GM18505 (cell line): ENCODE measurements at regions not wholly inside any gene's neighbourhood (a gene's known extent, or its start where the extent isn't known, plus 50 kb on each side); places are given as distances from the start of the nearest gene placed in this dataset.
"Not testable (repeated sequence)": the region's sequence is repeated elsewhere in the genome, so short reads cannot be mapped to it uniquely, and the experiment has no call there.

Source experiments
- ATAC-seq: cut with Tn5 transposase; IDR thresholded peaks from one replicate; pipeline ENCODE4 v1.9.1; 2021; ENCODE audit not compliant: unreplicated experiment
- POLR2A ChIP-seq: IDR thresholded peaks from 4 replicates; pipeline ENCODE4 v1.6.1; 2011; ENCODE audit warnings: borderline replicate concordance; ENCODE audit not compliant: insufficient read depth, insufficient read length; ENCODE audit errors: extremely low read depth

DNA sequence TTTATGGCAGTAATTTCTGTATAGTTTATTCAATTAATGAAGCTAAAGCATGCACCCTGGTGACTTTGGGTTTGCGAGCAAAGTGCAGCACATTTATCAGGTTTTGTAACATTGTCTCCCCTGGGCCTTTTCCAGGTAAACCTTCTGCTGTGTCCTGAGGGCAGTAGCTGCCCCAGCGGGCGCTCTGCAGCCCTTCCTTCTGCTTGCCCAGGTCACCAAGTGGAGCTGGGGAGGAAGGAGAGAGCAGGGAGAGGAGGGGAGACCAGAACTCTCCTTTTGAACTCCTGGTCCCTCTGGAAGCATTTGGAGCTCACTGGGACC is 145.6 kb downstream of the DLL1 start:
- no peak for ATAC-seq
- TF ChIP-seq POLR2A = no peak

DNA sequence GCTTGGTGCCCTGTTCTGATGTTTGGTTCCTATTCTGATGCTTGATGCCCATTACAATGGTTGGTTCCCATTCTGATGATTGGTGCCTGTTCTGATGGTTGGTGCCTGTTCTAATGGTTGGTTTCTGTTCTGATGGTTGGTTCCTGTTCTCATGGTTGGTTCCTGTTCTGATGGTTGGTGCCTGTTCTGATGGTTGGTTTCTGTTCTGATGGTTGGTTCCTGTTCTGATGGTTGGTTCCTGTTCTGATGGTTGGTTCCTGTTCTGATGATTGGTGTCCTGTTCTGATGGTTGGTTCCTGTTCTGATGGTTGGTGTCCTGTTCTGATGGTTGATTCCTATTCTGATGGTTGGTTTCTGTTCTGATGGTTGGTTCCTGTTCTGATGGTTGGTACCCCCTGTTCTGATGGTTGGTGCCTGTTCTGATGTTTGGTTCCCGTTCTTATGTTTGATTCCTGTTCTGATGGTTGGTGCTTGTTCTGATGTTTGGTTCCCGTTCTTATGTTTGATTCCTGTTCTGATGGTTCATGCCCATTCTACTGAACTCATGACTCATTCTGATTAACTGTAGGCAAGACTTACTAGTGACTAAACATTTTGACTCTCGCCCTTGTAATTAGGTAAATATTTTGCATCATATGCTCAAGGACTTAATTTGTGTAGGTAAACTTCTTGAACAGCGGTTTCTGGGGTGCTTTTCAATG is 146.2 kb downstream of the DLL1 start:
- TF ChIP-seq POLR2A = no peak
- no peak for ATAC-seq

DNA sequence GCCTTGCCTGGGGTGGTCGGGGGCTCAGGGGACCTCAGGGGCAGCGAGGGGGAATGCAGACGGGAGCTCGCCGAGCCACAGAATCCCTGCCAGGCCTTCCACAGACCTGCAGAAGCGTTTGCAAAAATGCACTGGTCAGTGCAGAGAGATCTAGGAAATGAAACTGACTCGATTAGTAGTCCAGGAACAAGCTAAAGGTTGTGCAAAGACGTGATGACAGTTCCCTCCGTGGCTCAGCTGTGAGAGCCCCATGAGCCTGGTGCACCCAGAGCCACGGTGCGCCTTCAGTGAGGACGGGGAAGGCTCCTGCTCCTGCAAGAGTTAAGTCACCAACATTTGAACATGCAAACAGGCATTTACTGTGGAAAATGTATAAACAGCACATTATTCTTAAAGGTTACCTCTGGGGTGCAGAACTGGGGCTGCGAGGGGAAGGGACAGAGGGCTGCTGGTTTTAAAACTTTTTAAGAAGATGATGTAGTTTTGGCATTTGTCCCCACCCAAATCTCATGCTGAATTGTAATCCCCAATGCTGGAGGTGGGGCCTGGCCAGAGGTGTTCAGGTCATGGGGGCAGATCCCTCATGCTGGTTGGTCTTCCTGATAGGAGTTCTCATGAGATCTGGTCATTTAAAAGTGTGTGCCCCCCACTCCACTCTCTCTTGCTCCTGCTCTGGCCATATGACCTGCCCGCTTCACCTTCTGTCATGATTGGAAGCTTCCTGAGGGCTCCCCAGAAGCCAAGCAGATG is 147.3 kb downstream of the DLL1 start:
- ATAC-seq = no peak
- no peak for TF ChIP-seq POLR2A

DNA sequence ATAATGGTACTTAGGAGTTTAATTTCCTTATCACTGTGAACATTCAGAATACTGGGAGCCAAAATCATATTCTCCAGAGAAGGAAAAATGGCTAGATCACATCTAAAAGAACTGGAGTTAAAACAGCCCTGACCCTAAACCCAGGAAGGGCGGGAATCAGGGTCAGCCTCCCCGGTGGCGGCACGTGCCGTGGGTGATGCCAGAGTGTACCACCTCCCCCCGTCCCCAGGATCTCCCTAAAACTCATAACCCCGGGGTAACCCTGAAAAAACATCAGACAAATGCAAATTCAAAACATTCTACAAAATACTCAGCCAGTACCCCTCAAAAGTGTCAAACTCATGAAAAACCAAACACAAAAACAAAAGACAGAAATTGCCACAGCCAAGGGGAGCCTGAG is 148.3 kb downstream of the DLL1 start:
- TF ChIP-seq POLR2A = no peak
- no peak for ATAC-seq

DNA sequence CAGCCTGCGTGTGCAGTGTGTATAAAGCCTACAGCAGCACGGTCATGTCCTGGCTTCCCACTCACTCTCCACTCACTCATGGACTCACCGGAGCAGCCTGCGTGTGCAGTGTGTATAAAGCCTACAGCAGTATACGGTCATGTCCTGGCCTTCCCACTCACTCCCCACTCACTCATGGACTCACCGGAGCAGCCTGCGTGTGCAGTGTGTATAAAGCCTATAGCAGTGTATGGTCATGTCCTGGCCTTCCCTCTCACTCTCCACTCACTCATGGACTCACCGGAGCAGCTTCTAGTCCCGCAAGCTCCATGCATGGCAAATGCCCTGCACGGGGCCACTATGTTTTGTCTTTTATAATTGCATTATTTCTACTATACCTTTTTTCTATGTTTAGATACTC is 149.8 kb downstream of the DLL1 start:
- not testable (repeated sequence) for ATAC-seq

DNA sequence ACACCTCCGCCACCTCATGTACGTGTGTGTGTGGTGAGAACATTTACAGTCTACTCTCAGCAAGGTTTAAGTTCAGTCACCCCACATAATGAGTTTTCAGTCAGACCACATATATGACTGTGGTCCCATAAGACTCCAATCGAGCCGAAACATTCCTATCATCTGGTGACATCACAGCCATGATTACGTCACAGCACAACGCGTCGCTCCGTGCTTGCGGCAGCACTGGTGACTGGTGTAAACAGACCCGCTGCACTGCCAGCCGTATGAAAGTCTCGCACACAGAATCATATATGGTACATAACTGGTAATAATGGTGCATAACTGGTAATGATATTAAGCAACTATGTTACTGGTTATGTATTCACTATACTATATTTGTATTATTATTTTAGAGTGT is 150.7 kb downstream of the DLL1 start:
- no peak for TF ChIP-seq POLR2A
- ATAC-seq = no peak

DNA sequence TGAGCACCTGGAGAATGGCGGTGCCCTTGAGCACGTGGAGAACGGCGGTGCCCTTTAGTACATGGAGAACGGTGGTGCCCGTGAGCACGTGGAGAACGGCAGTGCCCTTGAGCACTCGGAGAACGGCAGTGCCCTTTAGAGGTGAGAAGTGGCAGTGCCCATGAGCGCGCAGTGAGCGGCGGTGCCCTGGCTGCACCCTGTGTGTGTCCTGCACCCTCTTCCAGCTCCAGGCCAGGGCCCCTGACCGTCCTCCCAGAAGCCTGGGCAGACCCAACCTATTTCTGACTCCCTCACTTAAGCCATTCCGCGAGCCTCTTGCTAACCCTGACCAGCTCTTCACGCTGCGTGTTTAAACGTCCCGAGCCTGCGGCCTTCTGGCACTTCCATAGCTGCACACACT is 151.3 kb downstream of the DLL1 start:
- ATAC-seq = no peak
- TF ChIP-seq POLR2A = no peak

DNA sequence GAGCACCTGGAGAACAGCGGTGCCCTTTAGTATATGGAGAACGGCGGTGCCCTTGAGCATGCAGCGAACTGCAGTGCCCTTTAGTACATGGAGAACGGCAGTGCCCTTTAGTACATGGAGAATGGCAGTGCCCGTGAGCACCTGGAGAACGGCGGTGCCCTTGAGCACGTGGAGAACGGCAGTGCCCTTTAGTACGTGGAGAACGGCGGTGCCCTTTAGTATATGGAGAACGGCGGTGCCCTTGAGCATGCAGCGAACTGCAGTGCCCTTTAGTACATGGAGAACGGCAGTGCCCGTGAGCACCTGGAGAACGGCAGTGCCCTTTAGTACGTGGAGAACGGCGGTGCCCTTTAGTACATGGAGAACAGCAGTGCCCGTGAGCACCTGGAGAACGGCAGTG is 151.8 kb downstream of the DLL1 start:
- ATAC-seq = not testable (repeated sequence)

DNA sequence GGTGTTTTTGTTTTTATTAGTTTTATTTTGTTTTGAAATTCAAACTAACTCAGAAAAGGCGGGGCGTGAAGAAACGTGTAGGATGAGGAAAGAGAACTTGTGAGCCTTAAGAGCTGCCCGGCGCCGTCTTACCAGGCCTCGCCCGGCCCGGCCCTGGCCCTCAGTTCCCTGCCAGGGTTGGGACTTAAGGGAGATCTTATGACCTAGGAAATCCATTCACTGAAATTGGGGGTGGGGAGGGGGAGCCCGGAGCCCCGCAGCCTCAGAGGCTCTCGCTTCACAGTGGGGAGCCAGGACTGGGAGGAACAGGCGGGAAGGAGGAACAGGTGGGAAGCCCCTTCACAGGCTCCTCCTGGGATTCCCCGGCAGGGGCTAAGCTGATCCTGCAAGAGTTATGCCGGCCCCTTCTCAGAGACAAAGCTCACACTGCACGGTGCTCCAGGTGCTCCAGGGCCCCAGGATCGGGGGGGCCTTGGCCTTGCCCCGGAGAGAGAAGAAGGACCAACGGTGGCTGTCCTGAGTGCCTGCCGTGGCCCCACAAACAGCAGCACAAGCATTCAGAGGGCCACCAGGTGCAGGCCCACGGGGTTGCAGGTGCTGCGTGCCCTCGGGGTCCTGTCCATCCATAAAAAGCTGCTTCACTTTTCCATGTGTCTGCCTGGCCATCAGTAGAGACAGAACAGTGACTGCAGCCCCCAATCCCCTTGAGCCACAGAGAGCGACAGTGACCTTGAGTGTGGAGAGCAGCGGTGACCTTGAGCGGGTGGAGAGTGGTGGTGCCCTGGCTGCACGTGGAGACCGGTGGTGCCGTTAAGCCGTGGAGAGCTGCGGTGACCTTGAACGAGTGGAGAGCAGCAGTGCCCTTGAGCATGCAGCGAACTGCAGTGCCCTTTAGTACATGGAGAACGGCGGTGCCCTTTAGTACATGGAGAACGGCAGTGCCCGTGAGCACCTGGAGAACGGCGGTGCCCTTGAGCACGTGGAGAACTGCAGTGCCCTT is 152.7 kb downstream of the DLL1 start:
- no peak for TF ChIP-seq POLR2A
- no peak for ATAC-seq

DNA sequence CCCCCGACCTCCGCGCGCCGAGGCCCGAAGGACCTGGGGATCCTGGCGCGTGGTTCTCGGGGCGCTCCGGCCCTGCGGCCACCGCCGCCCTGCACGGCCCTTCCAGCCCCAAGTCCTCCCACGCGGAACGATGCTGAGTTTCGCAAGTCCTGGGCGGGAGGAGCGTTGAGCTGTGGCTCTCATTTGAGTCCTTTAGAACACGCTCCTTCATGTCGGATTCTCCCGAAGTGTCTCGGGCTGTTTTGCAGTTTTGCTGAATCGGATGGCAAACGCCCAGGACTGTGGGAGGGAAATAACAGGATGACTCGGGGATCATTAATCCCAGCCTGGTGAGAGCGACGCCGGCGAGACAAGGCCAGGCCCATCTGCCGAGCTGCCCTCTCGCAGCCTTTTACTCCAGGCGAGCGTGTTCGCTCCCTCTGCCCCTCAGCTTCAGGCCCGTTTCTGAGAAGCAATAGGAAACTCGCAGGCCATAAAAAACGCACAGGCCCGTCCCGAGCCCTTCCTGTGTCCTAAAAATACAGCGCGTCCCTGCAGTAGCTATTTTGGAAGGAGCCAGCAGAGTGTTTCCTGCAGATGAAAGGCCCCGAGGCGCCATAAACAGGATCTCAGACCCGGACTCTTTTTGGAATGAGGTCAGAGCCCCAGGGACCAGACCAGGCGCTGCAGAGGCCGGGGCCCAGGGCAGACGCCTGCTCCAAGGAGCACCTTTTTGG is 153.5 kb downstream of the DLL1 start:
- TF ChIP-seq POLR2A = no peak
- no peak for ATAC-seq

DNA sequence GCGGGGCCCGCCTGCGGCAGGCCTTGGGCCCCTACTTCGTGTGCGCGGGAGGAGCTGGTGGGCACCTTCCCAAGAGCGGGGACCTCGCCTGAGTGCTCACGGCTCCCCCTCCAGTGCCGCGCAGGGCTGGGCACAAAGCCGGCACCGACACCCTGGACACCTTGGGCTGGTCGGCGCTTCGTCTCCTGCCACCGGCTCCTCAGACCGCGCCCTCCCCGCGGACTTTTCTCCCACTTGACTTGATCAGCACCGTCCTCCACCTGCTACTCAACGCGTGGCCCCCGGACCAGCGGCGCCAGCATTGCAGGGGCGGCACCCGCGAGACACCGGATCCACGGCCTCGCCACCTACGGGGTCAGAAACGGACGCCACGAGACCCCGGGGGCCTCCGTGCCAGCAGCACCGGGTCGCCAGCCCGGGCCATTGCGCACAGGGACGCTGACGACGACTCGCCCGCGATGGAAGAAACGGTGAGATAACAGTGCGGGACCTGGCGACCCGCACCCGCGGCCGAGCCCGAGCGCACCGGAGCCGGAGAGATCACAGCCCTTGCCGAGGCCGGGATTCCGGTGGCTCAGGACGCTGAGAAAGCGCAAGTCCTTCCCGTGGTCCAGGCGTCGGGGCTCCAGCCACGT is 154.2 kb downstream of the DLL1 start:
- TF ChIP-seq POLR2A = no peak
- no peak for ATAC-seq

DNA sequence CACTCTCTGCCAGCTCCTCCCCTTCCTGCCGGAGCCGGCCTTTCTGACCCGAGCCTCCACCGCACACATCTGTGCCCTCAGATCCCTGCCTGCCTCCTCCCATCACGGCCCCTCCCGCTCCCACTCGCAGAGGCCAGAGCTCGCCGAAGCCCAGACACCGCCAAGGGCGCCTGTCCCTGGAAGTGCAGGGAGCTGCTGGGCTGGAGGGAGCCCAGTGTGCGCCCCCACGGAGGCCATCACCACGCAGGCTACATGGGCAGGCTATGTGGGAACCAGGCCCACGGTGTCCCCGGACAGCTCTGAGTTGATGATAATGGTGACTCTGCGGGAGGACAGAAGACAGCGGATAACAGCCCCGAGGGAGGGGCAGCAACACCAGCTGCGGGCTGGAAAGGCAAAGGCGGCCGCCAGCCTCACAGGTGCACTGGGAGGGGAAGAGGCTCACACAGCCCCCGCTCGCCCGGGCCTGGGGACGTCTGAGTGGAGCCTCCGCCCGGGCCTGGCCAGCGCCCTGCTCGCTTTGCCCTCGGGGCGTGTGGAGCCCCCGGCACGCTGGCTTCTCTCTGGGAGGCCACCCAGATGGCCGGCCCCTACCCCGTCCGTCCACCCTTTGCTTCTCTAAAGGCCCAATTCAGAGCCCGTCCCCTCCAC is 154.9 kb downstream of the DLL1 start:
- TF ChIP-seq POLR2A = no peak
- no peak for ATAC-seq

DNA sequence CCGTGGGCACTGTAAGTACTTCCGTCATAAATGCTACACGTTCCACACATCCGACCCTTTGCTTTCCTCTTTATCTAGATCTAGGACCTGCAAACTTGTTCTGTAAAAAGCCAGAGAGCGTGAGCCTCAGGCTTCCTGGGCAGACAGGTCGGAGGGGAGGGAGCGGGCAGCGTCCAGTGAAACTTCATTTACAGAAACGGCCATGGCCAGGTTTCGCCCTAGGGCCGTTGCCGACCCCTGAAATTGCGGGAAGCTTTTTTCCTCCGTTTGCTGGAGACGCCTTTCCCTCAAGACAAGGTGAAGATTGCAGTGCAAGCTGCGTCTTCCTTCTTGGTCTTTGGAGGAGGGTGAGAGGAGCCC is 155.4 kb downstream of the DLL1 start:
- no peak for TF ChIP-seq POLR2A
- ATAC-seq = no peak
